Germinal center (tissue), 1 donor: ENCODE measurements at regions not wholly inside any gene's neighbourhood (a gene's known extent, or its start where the extent isn't known, plus 50 kb on each side); places are given as distances from the start of the nearest gene placed in this dataset.
A peak's percentile ranks its signal among the peaks of the same experiment; 100 is the strongest.

Source experiments
- DNase-seq: peaks from one replicate; pipeline ENCODE4 v3.0.0; 2012; ENCODE audit warnings: mixed read lengths, low spot score

DNA sequence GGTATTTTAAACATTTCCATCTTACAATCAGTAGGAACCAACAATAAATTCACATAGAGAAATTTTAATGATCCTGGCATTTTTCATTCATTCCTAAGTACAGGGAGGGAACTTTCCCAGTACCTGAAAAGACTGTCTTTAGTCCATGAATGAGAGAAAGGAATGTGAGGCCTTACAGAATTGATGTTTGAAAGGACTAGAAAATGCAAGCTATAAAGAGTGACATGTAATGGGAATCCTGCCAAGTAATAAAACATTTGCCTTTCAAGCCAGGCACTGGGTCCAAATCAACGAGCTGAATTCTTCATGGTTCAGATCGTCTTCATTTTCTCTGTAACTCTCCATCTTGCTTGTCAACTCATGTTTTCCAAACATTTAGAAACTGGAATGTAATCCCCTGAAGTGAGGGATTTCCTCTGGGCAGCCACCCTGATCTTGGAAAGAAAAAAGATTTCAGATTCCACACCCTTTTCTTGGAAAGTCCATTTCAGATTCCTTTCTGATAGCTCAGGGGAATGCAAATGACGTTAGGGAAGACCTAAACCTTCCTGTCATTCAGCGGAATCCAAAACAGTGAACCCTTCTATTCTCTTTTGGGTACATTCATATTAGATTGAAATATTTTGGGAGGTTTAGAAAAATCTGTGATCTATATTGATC, 315.8 kb downstream of the SH3GL2 start:
- DNase-seq: no peak

DNA sequence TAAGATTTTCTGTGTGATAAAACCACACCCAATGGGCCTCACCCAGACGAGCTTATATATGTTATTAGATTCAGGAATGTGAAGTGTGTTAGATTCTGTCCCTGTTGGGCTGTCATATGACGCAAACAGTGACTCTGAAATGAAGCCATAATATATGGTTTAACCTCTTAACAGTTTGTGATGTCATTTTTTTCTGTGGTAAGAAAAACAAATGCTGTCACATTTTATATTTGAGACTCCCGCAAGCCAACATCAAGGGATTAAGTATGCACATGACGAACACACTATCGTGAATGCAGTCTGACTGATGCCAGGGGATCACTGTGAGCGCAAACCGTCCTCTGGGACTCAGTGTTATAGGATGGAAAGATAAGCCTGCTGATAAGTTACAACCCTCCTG, 321.7 kb downstream of the SH3GL2 start:
- DNase-seq: no peak

DNA sequence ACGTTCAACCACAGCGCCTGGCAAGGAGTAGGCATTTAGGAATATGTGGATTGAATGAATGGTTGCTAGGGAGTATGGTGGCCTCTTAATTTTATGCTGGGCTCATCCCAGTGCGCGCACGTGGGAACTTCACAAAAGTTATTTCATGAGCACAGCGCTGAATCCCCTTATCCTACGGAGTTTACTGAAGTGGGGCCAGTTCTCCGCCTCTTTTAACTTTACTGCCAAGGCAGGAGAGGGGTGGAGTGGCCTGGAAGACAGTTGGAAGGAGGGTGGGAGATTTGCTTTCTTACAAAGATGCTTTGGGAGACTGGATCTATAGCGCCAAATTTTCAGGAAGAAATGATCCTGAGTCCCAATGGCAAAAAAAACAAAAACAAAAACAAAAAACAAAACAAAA, 326.5 kb downstream of the SH3GL2 start:
- no peak for DNase-seq

DNA sequence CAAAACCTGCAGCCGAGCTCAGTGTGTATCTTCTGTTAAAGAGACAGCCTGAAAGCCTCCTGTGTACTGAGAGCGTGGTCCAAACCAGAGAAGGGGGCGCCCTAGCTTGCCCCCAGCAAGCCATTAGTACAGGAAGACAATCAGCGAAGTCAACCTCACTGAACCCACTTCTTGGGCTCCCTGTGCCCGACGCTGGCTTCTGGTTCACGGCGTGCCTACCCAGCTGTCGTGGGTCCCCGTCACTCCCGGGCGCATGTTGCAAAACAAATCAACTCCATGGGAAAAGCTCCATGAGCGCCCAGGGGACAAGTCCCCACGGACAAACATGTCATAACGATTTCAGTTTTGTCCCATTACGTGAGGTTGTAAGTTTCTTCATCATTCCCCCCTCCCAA, 326.9 kb downstream of the SH3GL2 start:
- no peak for DNase-seq

DNA sequence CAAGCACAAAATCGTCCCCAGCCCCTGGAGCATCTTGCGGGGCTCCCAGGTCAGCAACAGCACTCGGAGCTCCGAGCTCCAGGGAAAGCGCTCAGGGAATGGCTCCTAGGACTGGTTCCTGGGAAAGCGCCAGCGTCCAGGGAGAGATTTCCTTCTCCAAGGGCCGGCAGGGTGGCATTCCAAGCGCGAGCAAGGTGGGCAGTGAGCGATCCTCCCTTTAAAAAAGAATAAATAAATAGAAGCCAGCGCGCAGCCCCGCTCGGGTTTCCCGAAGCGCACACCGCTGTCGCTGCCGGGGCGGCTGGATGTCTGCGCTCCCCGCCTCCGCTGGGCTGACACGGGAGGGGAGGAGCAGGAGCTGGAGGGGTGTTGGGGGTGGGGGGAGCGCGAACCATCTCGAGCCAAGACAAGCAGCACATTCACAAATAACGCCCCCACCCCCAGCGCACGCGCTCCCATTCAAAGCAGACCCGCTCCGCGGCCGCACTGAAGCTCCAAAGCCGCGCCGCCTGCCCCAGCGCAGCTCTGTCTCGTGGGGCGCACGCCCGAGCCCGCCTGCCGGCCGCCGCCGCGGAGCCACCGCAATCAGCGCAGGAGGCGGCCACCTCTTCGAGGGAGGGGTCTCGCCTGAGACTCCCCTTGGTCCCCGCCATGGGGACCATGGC, 327.4 kb downstream of the SH3GL2 start:
- no peak for DNase-seq

DNA sequence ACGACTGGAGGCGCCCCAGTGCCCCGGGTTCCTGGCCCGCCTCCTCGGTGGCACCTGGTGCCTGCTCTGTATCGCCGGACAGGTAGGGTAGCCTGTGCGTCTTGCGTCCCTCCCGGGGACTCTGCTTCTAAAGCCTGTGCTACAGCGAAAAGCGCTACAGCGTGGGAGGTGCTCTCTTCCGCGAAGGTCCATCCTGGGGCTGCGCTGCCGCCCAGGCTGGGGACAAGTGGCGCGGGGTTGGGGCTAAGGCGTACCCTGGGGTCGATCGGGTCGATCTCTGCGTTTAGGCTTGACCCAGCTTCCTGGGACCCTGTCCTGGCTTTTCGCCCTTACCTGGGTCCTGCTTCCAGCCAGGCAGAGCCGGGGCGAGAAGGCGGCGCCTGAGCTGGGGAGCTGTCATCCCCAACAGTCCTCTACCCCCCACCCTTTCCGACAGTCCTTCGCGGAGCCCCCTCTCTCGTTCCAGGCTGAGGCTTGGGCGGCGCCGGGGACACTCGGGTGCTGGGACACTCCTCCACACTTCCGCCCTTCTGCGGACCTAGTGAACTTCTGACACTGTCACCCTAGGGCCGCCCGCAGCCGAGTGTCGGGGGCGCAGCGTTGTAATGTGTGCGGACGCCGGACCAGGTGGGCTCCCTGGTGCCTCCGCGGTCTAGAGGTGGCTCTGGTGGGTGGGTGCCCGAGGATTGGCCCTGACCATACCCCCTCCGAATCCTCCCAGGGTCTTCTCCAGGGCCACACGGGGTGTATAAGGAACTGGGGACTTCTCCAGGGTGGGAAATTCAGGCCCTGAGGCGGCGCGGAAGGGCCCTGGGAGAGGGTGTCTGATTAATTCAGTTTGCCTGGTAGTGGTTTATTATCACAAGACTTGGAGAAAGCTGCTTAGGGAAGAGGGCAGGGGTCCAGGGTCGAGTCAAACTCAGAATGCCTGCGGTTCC, 328.2 kb downstream of the SH3GL2 start:
- peak; percentile 3 for DNase-seq

DNA sequence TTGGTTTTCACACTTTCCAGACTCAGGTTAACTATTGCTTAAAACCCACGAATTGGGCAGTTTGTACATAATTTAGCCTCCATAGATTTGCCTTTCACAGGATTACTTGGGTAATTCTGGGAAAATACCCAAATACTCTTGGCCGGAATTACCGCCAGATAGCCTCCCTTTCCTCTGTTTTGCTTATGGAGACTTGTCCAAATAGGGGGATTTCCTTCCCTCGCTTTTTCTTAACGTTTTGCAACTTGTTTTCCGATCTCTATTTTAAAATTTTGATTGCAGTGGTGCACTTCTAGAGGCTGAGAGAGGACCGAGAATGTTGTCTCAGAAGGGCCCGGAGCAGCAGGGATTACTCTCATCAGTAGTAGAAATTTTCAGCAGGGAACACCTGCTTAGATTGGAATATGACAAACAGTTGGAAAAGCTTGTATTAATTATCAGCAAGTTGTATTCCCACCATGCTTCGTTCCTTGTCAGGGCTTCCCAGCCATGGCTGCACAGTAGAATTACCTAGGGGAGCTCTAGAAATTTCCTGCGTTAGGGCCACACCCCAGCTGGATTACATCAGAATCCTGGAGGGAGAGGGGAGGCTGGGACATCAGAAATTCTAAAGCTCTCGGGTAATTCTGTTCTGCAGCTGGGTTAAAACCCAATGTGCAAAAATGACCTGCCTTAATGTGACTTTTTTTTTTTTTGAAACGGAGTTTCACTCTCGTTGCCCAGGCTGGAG, 329.1 kb downstream of the SH3GL2 start:
- DNase-seq: no peak

DNA sequence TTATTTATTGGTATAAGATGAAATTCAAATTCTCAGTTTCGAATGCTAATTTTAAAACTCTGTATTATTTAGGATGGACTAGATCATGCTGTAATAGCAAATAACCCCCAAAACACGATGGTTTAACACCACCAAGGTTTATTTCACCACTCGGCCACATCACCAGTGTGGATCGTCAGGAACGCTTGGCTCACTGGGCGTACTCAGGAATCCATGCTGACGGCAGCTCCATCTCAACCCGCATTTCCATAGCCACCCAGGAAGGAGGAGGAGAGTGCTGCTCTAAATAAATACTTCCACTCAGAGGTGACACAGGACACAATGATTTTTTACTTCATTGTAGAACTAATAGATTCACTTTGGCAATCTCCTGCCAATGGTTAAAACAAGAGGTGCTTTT, 347.4 kb downstream of the SH3GL2 start:
- DNase-seq: no peak

DNA sequence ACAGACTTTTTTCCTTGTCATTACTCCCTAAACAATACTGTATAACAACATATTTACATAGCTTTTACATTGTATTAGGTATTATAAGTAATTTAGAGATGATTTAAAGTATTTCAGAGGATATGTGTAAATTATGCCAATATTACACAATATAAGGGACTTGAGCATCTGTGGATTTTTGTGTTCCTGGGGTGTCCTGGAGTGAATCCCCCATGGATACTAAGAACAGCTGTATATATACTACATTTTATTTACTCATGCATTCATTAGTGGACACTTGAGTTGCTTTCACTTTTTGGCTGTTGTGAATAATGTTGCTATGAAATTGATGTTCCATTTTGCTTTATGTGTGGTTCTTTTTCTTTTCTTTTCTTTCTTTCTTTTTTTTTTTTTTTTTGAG, 348.8 kb downstream of the SH3GL2 start:
- no peak for DNase-seq

DNA sequence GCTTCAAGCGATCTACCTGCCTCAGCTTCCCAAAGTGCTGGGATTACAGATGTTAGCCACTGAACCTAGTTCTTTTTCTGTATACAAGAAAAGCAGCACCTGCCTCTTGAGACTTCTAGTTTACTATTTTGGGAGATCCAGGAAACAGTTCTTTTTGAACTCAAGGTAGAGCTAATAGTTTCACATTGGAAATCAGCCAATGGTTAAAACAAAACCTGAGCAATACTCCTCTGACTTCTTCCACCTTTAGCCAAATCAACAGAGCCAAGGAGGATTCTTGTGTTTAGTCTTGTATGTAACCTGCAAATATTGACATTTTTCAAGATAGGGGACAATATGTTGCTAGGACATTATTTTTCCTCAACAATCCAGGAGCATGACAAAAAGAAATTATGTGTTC, 349.4 kb downstream of the SH3GL2 start:
- DNase-seq: no peak

DNA sequence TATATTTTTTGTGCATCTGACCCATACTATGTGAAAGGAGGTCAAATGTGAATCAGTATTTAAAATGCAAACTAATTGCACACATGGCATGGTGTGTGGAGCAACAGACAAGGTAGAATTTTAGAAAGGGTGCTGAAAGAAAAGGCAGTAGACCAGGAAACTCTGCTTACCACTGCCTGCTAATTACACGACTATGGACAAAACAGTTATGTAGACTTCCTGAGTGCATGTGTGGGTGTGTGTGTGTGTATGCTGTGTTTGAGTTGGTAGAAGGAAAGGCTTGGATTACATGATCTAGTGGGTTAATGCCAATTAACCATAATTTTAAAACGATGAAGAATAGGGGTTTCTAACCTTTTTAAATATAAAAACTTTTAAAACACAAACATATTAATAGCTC, 349.9 kb downstream of the SH3GL2 start:
- DNase-seq: no peak

DNA sequence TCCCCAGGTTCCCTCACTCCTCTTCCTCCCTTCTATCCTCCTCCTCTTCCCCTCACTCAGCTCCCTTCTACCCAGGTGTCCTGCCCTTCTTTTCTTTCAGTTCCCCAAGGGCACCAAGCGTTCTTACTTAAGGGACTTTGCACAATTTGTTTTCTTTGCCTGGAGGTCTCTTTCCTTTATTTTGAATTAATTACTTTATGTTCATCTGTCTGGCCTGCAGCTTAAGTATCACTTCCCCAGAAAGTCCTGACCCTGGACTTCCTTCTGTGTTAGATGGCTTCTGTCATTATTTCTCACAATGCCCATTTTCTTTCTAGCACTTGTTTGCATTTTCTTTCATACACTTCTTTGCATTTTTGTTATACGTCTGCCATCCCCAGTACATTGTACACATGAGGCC, 350.6 kb downstream of the SH3GL2 start:
- DNase-seq: no peak

DNA sequence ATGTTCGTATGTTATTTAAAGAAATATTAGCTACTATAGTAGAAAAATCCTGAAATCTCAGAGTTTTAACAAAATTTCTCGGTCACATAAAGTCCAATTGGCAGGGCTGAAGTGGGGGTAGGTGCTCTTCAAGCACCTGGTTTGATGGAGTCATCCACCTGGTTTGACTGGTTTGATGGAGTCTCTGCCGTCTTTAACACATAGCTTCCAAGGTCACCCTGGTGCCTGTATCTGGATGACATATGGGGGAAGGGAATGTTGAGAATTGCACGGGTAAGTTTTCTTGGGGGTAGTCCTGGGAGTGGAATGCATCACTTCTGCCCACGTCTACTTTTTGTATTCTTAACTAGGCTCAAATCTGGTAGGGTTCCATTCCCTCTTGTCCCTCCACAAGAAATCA, 351.2 kb downstream of the SH3GL2 start:
- DNase-seq: no peak

DNA sequence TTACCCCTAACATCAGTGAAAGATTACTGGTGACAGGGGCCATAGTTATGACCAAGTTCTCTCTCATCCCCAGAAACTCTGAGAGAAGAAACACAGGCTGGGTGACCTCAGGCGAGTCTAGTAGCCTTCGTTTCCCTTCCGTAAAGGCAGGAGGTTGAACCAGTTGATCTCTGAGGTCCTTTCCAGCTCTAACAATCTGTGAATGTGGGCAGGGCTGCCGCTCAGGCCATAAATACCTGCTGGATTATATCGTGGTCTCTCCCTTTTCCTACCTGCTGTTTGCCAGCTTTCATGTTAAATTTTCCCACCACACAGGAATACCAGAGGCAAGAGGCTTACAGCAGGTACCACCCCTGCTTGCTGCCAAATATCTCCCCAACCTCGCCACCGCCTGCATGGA, 357.5 kb downstream of the SH3GL2 start:
- DNase-seq: no peak

DNA sequence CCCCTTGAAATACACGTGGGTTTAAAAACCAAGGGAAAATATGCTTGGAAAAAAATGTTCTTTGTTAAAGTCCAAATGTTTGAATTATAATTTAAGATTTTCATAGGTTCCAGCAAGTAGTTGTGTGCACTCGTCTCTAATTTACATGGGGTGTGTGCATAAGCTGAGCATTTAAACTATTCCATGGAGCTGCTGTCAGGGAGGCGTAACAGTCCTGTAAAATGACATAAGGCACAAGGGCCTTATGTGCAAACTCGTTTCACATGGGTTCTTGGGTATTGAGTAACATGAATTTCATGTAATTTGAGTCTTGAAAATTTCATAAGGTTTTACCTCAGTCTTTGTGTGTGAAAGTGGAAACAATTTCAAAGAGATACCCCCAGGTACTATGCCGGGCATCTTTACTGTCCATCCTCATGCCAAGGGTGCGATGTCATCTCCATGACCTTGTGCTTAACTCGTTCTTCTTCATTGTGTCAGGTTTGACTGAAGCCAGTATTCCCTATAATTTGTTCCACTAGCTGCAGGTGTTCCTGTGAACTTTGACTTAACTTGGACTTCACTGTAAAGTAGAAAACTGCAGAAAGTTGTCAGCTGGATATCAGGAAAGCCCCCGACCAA, 359.3 kb downstream of the SH3GL2 start:
- DNase-seq: no peak

DNA sequence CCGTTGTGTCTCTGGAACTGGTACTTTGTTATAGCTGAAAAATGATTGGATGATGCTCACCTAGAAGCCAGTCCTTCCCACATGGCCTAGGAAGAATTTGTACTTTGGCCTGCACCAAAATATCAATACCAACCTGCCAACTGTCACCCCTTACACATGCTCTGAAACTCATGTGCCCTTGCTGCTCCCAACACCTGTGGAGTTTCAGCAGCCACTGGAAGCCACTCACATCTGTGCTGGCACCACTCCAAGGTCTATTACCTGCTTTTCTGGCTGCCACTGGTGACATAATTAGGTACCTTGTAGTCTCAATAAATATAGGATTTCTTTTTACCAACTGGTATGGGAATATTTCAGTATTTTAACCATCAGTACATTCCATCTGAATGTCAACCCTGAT, 363.6 kb downstream of the SH3GL2 start:
- no peak for DNase-seq

DNA sequence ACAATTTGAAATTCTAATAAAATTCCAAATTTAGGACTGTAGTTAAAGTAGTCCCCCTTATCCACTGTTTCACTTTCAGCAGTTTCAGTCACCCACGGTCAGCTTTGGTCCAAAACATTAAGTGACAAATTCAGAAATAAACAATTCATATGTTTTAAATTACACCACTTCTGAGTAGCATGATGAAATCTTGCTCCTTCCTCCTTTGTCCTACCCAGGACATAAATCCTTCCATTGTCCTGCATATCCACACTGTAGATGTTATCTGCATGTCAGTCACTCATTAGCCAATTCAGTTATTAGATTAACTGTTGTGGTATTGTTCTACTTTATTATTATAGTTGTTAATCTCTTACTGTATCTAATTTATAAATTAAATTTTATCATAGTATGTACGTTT, 376.5 kb downstream of the SH3GL2 start:
- DNase-seq: no peak

DNA sequence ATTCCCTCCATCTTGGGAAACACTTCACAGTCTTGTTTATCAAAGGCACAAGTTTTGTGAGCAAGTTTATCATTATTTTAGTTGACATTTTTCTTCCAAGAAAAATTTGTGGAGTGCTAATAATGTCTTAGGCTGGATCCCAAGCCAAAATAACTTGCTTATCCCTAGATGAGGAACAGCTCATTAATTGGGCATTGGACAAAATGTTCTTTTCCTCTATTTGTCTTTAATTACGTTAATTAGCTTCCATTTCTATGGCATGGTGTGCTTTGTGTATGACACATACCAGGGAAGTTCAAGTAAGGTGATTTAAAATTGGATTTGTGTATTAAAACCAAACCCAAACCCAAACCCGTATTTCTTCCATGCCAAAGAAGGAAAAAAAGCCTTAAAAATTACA, 379.5 kb downstream of the SH3GL2 start:
- no peak for DNase-seq

DNA sequence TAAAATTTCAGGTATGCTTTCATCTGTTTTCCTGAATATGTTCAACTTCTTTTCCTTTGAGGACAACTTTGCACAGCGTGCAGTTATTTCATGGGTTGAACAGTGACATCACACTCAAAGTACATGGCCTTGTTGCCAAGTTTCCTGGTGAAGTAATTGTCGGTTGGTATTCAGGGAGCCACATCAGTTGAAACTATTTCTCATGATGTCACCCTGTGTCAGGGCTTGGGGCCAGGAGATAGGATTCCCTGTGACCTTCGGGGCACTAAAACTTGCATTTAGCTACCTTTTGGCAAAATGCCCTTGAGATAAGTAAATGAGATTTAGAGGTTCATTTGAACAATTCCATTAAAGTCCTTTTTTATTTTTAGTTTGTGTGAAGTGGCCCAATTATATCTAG, 383.9 kb downstream of the SH3GL2 start:
- DNase-seq: no peak

DNA sequence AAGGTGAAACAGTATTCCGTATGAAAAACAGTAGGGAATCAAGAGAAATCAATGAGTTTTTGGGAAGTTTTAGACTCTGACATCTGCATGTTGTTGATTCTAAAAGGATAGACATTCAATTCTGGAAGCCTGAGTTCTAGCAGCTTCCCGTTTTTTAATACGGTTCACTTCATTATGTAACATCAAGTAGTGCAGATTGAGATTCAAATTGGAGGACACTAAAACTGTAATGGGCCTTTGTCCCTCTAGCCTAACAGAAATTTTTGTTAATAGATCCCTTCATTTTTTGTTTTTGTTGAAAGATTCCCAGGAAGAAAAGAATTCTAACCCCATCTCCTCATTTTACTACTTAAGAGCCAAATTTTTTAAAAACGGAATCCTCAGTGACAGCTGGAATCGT, 384.6 kb downstream of the SH3GL2 start:
- no peak for DNase-seq

DNA sequence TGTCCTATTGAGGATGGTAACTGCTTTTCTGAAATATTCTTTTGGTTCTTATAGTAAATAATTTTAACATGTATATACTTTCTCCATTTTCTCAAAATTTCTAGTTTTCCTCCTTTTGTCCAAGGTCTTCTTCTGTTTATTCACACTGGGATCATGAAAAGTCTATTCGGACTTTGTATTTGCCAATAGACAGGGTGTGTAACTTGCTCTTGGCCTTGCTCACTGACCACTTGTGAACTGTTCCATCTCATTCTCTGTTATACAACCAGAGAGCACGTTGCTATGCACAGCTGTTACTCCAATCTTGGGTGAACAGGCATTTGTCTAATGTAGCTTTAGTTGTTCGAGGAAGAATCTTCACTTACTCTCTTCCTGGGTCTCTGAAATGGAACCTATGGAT, 388.9 kb downstream of the SH3GL2 start:
- no peak for DNase-seq

DNA sequence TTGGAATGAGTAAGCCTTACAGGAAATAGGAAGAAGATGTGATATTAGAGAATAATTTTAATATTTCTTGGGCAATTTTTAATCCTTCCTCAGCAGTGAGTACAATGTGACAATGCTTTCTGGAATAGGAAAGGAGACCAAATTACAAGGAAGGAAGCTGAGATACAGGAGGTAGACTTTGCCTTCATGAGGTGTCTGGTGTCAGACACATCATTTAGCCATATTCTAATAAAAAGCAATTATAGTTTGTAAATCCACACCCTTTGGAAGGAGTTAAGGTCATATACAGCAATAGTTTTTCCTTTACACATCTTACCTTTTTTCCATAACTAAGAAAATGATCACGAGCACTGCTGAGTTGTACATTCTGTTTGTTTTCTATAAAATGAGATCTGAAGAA, 390.4 kb downstream of the SH3GL2 start:
- DNase-seq: no peak
